Stimulated activated CD8-positive, alpha-beta memory T cell treated with anti-CD3 and anti-CD28 coated beads, Interleukin-2, amount 100 ng/mL, for 48 hours (primary cell): ENCODE measurements at regions not wholly inside any gene's neighbourhood (a gene's known extent, or its start where the extent isn't known, plus 50 kb on each side); places are given as distances from the start of the nearest gene placed in this dataset.

Experiments
- DNase-seq, 2 donors: peaks; one replicate each; pipeline ENCODE4 v3.0.0-alpha.2; 2020; ENCODE audit warnings: low read depth in 2 of 2

DNA sequence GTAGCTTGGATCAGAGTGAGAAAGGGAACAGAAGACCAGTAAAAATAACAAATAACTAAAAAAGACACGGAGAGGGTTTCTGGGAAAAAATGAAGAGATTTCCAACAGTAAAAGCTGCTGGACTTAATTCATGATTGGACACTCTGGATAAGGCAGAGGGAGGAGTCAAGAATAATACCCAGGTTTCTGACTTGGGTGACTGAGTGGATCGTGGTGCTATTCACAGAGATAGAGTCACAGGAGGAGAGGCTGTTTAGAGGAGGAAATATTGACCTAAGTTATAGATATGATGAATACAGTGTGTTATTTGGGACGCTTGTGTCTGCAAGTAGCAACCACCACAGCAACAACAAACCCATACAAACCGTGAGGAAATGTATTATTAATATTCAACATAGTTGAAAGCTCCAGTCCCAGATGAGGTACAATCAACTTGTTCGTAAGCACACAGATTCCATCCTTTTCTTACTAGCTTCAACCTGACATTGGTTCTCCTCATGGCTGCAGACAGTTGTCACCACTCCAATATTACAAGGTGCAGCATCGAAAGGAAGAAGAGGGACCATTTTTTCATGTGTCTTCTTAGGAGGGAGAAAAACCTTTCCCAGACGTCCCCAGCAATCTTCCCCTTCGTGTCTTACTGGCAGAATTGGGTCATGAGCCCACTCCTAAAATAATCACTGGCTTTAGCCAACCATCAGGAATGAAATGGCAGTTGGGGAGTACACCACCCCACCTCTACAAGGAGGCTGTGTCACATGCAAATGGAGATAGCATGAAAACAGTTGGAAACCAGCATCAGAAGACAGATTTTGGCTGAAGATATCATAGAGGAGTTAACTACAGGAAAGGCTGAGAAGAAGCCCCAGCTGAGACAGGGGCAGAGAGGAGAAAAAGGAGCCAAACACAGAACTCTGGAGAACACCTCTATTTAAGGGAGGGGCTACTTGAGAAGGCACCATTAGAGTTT is 387.8 kb downstream of the SHQ1 start:
- DNase-seq: no peak

- no peak for DNase-seq
These were observed 388.7 kb downstream of the SHQ1 start for GRCh38 chr3:72459588-72459987.

DNA sequence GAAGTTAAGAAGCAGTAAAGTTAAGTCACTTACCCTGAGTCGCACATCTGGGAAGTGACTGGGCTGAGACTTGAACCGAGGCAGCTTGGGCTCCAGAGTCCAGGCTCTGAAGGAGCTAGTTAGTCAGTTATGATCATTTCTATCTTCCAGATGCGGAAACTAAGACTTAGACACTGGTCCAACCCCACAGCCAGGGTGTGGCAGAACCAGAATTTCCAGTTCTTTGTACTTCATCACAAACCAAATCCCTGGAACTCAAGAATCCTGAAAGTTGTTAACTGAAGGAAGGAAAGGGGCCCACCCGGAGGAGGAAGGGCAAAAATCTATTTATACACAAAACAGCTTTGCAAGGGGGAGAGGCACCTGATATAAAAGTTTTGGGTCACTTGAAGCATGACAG is 389.9 kb downstream of the SHQ1 start:
- no peak for DNase-seq

DNA sequence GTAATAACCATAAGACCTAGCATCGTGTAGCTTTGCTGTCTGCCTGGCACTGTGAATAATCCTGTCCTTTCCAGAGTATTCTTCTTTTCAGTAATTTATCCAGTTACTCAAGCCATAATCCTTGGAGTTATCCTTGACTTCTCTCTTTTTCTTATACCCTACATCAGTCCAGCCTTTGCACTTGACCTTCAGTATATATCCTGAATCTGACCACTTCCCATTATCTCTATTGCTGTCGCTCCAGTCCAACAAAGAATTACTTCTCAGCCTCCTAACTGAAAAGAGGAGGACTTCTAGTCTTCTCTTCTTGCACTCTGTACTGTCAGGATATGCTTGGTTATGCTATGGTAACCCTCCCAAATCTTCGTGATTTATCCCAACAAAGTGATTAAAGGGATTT is 393.8 kb downstream of the SHQ1 start:
- no peak for DNase-seq

GRCh38 chr3:72453706-72454105 is 394.5 kb downstream of the SHQ1 start:
- no peak for DNase-seq

DNA sequence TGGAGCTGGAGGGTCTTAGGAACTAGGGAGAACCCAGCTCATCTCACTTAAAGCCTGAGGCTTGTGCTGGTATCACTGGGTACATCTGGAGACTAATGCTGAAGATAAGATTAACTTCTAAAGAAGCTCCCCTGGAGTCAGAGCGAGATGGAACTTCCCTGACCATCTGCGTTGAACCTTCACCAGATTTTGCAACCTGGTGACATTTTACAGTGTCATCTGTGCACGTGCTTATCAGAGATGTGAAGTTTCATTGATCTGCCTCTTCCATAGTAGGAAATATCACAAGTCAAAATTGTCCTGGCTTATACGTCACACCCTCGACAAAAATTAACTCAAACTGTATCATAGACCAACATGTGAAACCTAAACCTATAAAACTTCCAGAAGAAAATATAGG is 395.5 kb downstream of the SHQ1 start:
- DNase-seq: no peak

DNA sequence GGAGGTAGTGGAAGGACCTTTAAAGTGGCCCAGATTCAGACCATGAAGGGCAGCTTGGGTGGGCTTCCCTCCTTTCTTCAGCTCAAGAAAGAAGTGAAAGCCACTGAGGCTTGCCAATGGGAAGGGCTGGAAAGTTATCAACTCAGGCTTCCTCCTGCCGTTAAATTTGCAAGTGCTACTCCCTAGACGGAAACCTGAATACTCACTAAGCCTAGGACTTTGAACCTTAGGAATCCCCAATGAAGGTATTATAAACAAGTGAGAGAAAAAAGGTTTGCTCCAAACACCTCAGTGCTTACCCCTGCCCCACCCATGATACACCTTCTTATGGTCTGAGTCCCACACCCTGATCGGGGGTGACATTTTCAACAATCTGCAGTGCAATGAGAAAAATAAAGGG is 396.4 kb downstream of the SHQ1 start:
- no peak for DNase-seq

DNA sequence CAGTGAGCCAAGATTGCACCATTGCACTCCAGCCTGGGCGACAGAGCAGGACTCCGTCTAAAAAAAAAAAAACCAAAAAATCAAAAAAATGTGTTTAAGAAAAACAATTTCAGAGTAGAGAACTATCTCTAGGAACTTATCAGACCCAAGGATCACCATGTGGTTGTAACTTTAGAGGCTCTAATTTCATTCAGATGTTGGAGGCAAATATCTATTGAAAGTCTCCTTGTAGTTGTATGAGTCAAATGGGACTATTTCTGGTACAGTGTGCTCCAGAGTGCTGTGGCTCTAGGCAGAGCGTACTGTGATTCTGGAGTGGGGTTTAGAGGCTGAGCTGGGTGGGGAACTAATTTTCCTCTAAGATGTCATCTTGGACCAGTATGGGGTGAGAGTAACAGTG is 398.7 kb downstream of the SHQ1 start:
- DNase-seq: no peak

- no peak for DNase-seq
These were observed 399.4 kb downstream of the SHQ1 start for GRCh38 chr3:72448858-72449257.

GRCh38 chr3:72448375-72448823 is 399.8 kb downstream of the SHQ1 start:
- DNase-seq: no peak

DNA sequence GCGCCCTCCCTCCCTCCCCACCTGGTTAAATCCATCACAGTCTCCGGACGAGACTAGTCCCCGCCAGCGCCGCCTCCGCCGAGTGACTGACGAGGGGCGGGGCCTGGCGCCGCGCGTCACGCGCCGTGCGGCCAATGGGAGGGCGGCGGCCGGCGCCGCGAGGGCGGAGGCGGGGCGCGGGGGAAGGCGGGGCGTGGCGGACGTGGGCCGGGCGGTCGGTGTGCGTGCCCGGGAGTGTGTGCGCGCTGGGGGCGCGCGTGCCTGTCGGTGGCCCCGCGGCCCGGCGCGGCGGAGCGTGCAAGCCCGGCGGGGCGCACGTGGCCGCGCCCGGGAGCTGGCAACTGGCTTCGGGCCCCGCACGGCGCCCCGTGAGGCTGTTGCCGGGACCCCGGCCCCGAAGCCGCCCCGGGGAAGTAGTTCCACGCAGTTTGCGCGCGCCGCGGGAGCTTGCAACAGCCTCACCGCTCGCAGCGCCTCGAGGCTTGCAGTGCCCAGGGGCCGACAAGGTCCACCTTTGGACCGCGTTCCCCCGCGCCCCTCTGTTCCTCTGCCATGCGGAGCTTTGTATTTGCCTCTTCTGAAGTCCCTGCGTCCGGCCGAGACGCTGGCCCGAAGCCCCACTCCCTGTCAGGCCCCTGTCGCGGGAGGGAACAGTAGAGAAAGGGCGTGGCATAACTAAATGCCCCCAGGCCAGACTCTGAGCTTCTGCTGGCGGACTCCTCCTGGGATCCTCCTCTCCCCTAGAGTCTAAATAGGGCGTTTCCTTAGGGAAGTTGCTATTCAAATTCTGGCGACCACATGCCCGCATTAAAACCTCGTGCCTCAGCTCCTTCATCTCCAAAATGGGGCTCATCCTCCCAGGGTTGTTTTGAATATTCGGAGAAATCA is 400.9 kb downstream of the SHQ1 start:
- peak; percentile 86 to 91 for DNase-seq

DNA sequence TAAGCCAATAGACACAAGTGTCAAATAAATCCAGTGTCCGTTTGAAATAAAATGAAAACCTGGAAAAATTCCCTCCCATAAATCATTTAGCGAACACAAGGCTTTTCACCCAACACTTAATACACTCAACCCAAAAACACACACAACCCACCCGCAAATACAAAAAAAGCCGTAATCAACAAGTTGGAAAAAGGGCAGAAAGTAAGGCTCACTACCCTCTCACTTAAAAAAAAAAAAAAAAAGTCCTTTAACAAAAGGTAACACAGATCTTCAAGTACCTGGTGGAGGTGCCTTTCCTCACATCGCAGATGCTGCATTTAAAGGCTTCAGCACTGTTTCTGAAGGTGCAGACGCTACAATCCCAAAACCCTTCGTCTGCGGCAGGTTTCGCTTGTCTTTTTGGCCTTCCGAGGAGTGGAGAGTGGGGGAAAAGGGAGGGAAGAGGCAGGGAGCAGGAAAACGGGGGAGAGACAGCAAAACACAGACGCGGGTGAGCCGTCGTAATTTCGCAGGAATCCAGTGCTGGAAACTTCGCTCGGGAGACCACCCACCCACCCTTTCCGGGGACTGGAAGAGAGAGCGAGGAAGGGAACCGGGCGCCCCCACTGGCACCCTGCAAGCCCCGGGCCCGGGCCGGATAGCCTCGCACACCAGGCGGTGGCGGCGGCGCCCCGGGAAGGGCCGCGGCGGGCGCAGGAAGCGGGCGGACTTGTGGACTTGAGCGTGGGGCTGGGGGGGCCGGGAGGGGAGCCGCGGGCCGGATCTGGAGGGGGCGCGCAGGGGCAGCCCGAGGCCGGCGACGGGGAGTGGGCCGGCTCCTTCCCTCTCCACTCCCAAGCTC is 401.8 kb downstream of the SHQ1 start, which contains the start of gene RYBP:
RYBP (minus strand) TSS at position 404 of the 841 bp plus-strand sequence.
- peak in 1 of 2 donors; percentile 28 for DNase-seq

DNA sequence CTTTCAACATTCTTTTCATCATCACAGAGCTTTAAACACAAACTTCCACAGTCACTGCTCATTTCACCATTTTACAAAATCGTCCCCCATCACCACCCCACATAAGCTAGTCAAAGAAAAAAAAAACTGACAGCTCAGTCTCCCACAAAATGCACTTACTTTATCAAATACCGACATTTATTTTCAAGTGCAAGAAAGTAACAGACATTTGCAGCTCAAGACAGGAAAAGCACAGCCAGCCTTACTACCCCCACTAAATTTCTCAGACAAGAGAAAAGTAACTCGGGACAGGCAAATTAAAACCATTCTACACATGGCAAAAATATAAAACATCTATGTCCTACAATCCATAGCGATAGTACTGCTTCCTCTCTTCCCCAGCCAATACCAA is 402.4 kb downstream of the SHQ1 start:
- no peak for DNase-seq

DNA sequence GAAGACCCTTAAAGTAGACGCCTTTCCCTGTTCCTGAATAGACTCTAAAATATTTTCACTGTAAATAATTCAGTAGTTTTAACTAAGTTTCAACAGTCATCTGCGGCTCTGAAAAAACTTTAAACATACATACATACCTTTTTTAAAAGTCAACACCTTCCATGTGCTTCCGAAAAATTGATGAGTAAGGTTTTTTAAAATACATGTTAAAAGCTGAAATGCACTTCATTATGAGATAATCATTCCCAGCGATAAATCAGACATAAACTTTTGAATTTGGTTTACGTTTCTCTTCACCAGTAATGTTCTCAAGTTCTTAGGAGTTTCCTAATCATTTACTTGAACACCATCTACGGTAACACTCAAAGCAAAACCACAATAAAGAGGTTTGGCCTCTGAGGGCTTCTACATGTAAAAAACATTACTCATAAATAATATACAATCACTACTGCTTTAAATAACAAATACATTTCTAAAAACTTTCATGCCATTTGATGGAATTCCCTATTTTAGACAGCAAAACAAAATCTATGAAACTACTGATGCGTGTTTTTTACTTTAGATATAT is 403.5 kb downstream of the SHQ1 start:
- DNase-seq: no peak

DNA sequence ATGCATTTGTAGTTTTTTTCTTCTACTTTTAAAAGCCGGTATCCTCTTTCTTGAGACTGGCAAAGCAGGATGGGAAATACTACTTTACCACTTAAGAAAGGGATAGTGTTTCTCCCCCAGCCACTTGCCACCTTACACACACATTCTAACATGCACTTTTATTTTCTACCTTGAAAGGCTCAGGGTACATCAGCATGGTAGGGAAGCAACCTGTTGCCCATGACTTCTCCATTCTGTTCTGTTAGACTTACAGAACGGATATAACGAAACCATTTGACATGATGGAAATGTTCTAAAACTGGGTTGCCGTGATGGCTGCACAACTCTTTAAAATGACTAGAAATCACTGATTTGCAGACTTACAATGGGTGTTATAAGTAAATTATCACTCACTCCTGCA is 405.5 kb downstream of the SHQ1 start:
- DNase-seq: no peak

GRCh38 chr3:72441284-72441994 is 406.8 kb downstream of the SHQ1 start:
- DNase-seq: no peak

- no peak for DNase-seq
These were observed 407.8 kb downstream of the SHQ1 start for GRCh38 chr3:72440491-72440890.

GRCh38 chr3:72439321-72440183 is 408.7 kb downstream of the SHQ1 start:
- no peak for DNase-seq

DNA sequence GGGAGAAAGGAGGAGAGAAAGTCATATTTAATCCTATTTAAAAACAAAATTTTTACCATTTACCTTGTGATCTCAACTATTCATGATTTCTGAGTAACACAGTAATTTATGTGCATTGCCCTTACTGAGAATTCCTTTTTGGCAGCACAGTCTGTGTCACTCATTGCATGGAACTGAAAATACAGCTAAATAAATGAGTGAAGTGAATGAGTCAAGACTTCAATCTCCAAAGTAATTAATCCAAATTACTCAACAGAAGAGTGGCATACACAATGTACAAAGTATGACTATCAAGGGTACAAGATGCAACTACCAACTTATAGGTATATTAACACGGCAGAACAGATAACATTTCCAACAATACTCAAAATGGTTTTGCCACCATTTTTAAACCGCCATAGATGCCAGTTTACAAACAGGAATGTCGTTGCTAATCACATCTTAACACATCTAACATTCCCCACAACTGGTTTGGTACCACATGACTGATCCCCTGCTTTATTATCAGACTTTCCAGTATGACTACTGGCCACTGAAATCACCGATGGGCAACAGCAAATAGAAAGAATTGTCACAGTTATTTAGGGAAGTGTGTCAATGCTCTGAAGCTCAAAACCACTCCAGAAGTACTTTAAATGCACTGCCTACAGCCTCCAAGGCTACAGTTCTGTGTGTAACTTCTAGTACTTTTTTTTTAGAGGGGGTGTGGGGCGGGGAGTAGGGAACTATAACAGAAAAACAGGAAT is 410.4 kb downstream of the SHQ1 start:
- DNase-seq: no peak
